ENCODE measurements at regions not wholly inside any gene's neighbourhood (a gene's known extent, or its start where the extent isn't known, plus 50 kb on each side); places are given as distances from the start of the nearest gene placed in this dataset.

GRCh38 chr6:110552901-110553641 is 76.7 kb upstream of the SLC22A16 start:
- no peak overlapping the region for H3K4me3 ChIP-seq (ENCODE audit: low read depth, poor library complexity, severe bottlenecking)
- intact Hi-C loops (cut with DNase I; ENCODE audit: low total_unique reads): no loop called here
- no peak for TF ChIP-seq CTCF (IDR thresholded peaks at IDR 0.05)
- TF ChIP-seq POLR2A (IDR thresholded peaks at IDR 0.05): no peak
- 98% methylated on average over 18 of the region's 18 CpGs for WGBS, 2 donors
- DNase-seq (ENCODE audit: low spot score in 2 of 2): no peak

- TF ChIP-seq CTCF (IDR thresholded peaks at IDR 0.05) (no peak), POLR2A (IDR thresholded peaks at IDR 0.05) (no peak)
- no peak for DNase-seq (ENCODE audit: low spot score in 2 of 2)
- intact Hi-C loops (cut with DNase I; ENCODE audit: low total_unique reads): no loop called here
- no peak overlapping the region for H3K4me3 ChIP-seq (ENCODE audit: low read depth, poor library complexity, severe bottlenecking)
Measured at GRCh38 chr6:110552076-110552475, 75.7 kb upstream of the SLC22A16 start.

GRCh38 chr6:110551088-110551487 is 74.7 kb upstream of the SLC22A16 start:
- WGBS, 2 donors: 91 to 94% methylated on average over 11 of the region's 11 CpGs
- TF ChIP-seq POLR2A (IDR thresholded peaks at IDR 0.05): no peak
- no peak for TF ChIP-seq CTCF (IDR thresholded peaks at IDR 0.05)
- DNase-seq (ENCODE audit: low spot score in 2 of 2): no peak
- intact Hi-C loops (cut with DNase I; ENCODE audit: low total_unique reads): no loop called here
- H3K4me3 ChIP-seq (ENCODE audit: low read depth, poor library complexity, severe bottlenecking): no peak overlapping the region

GRCh38 chr6:110550353-110550752 is 73.9 kb upstream of the SLC22A16 start:
- no peak for TF ChIP-seq POLR2A (IDR thresholded peaks at IDR 0.05)
- no peak for TF ChIP-seq CTCF (IDR thresholded peaks at IDR 0.05)
- intact Hi-C loops (cut with DNase I; ENCODE audit: low total_unique reads): no loop called here
- WGBS, 2 donors: 90 to 94% methylated on average over 5 of the region's 5 CpGs
- no peak for DNase-seq (ENCODE audit: low spot score in 2 of 2)
- H3K4me3 ChIP-seq (ENCODE audit: low read depth, poor library complexity, severe bottlenecking): no peak overlapping the region

GRCh38 chr6:110549277-110549676 is 72.9 kb upstream of the SLC22A16 start:
- DNase-seq (ENCODE audit: low spot score in 2 of 2): no peak
- intact Hi-C loops (cut with DNase I; ENCODE audit: low total_unique reads): no loop called here
- no peak for TF ChIP-seq POLR2A (IDR thresholded peaks at IDR 0.05)
- H3K4me3 ChIP-seq (ENCODE audit: low read depth, poor library complexity, severe bottlenecking): no peak overlapping the region
- WGBS, 2 donors: 86 to 88% methylated on average over 5 of the region's 5 CpGs

GRCh38 chr6:110548110-110548847 is 71.9 kb upstream of the SLC22A16 start:
- 68 to 69% methylated on average over 3 of the region's 3 CpGs for WGBS, 2 donors
- H3K4me3 ChIP-seq (ENCODE audit: low read depth, poor library complexity, severe bottlenecking): no peak overlapping the region
- intact Hi-C loops (cut with DNase I; ENCODE audit: low total_unique reads): no loop called here
- no peak for DNase-seq (ENCODE audit: low spot score in 2 of 2)
- TF ChIP-seq POLR2A (IDR thresholded peaks at IDR 0.05) (no peak), CTCF (IDR thresholded peaks at IDR 0.05) (no peak)

Data from lower leg skin (tissue), 4 donors.